PC-9 (cell line): ENCODE measurements at regions not wholly inside any gene's neighbourhood (a gene's known extent, or its start where the extent isn't known, plus 50 kb on each side); places are given as distances from the start of the nearest gene placed in this dataset.

ENCODE experiments used
- BruUV-seq: library from RNA; stranded (reverse); fragments of 400-500 nt; replicated peaks from 2 replicates; lab custom pipeline; 2021; lab: Mats Ljungman, UMichigan
- CTCF ChIA-PET: fragments of 300-600 bp; sonication (Branson Sonifier 250); formaldehyde crosslinking; loops from one replicate; lab custom pipeline; 2022; ENCODE audit warnings: antibody characterized with exemption; lab: Charles Lee
- POLR2A ChIA-PET: fragments of 300-600 bp; sonication (Branson Sonifier 250); formaldehyde crosslinking; loops from one replicate; lab custom pipeline; 2022; ENCODE audit warnings: antibody characterized with exemption; ENCODE audit not compliant: unreplicated experiment; lab: Charles Lee
- DNase-seq, 2 experiments: peaks; one replicate each; pipeline versions ENCODE4 v3.0.0 to v3.0.0-alpha.2; 2015 to 2022; ENCODE audit warnings: mixed read lengths in 1 of 2
- H2AFZ ChIP-seq: fragments of 200-600 bp; sonication (generic); 2 replicates; pipeline ENCODE4 v1.8.1; 2017; ENCODE audit warnings: antibody characterized with exemption
- H3F3A ChIP-seq: fragments of 200-600 bp; sonication (generic); 2 replicates; pipeline ENCODE4 v1.8.1; 2017; ENCODE audit warnings: antibody characterized with exemption, mild to moderate bottlenecking, low read depth; ENCODE audit not compliant: insufficient read depth
- H3K27ac ChIP-seq: fragments of 200-600 bp; sonication (generic); 2 replicates; pipeline ENCODE4 v1.6.1; 2016; ENCODE audit warnings: mixed run types
- H3K27me3 ChIP-seq: fragments of 200-600 bp; sonication (generic); 2 replicates; pipeline ENCODE4 v1.6.1; 2016; ENCODE audit warnings: low read depth, mixed run types; ENCODE audit not compliant: insufficient read depth
- H3K36me3 ChIP-seq: fragments of 200-600 bp; sonication (generic); 2 replicates; pipeline ENCODE4 v1.6.1; 2016; ENCODE audit warnings: low read depth, mixed run types
- H3K4me1 ChIP-seq: fragments of 200-600 bp; sonication (generic); replicated peaks from 2 replicates; pipeline ENCODE4 v1.6.1; 2016; ENCODE audit warnings: mixed run types; ENCODE audit not compliant: insufficient read depth
- H3K4me2 ChIP-seq: fragments of 200-600 bp; sonication (generic); 2 replicates; pipeline ENCODE4 v1.6.1; 2017; ENCODE audit warnings: mixed run types
- H3K4me3 ChIP-seq: fragments of 200-600 bp; sonication (generic); 2 replicates; pipeline ENCODE4 v1.6.1; 2016; ENCODE audit warnings: mixed run types
- H3K79me2 ChIP-seq: fragments of 200-600 bp; sonication (generic); 2 replicates; pipeline ENCODE4 v1.6.1; 2017; ENCODE audit warnings: low read depth, mixed run types
- H3K9me2 ChIP-seq: fragments of 200-600 bp; sonication (generic); 2 replicates; pipeline ENCODE4 v1.8.1; 2017; ENCODE audit warnings: mild to moderate bottlenecking; ENCODE audit not compliant: insufficient read depth
- H3K9me3 ChIP-seq: fragments of 200-600 bp; sonication (generic); 2 replicates; pipeline ENCODE4 v1.8.1; 2016; ENCODE audit warnings: low read depth; ENCODE audit not compliant: insufficient read depth
- H4K20me1 ChIP-seq: fragments of 200-600 bp; sonication (generic); 2 replicates; pipeline ENCODE4 v1.8.1; 2017; ENCODE audit not compliant: insufficient read depth
- CTCF ChIP-seq: fragments of 200-600 bp; sonication (generic); conservative IDR thresholded peaks from 2 replicates; pipeline ENCODE4 v1.6.1; 2017; ENCODE audit warnings: mixed run types, antibody characterized with exemption, mild to moderate bottlenecking, moderate library complexity
- EZH2 ChIP-seq: fragments of 200-600 bp; sonication (generic); IDR thresholded peaks from 2 replicates; pipeline ENCODE4 v1.8.0; 2017; ENCODE audit warnings: antibody characterized with exemption, low read depth
- intact Hi-C: fragments of 100-400 bp; cut with micrococcal nuclease; formaldehyde crosslinking; loops from one replicate; pipeline ENCODE4 v1.10.0; 2022; ENCODE audit not compliant: unreplicated experiment

- no peak overlapping the region for H3K4me3 ChIP-seq
- H3K4me2 ChIP-seq: no peak overlapping the region
- no peak for TF ChIP-seq CTCF
- TF ChIP-seq EZH2: no peak
- no peaks in the 10 kb centered on the region for H3F3A ChIP-seq
- no peaks in the 10 kb centered on the region for H3K79me2 ChIP-seq
- intact Hi-C loops: no loop called here
- H4K20me1 ChIP-seq: no peaks in the 10 kb centered on the region
- no peak overlapping the region for H3K27ac ChIP-seq
- H3K36me3 ChIP-seq: no peaks in the 10 kb centered on the region
- no peak overlapping the region for H2AFZ ChIP-seq
- no TSS peak for BruUV-seq
- ChIA-PET CTCF (no interaction called here), POLR2A (no interaction called here)
- no peaks in the 10 kb centered on the region for H3K4me1 ChIP-seq
- H3K9me2 ChIP-seq: no peaks in the 10 kb centered on the region
- DNase-seq: no peak
- H3K27me3 ChIP-seq: no peaks in the 10 kb centered on the region
- no peaks in the 10 kb centered on the region for H3K9me3 ChIP-seq
These were observed 755.1 kb upstream of the IGFBP7 start for GRCh38 chr4:57865264-57865663.

GRCh38 chr4:57854748-57855147 lies 744.6 kb upstream of the IGFBP7 start:
- Histone ChIP-seq H2AFZ (no peak overlapping the region), H3K4me1 (no peaks in the 10 kb centered on the region), H4K20me1 (no peaks in the 10 kb centered on the region), H3K27me3 (no peaks in the 10 kb centered on the region), H3K36me3 (no peaks in the 10 kb centered on the region), H3K27ac (no peak overlapping the region), H3K4me3 (no peak overlapping the region), H3K9me3 (no peaks in the 10 kb centered on the region), H3K79me2 (no peaks in the 10 kb centered on the region), H3K9me2 (no peaks in the 10 kb centered on the region), H3F3A (no peaks in the 10 kb centered on the region), H3K4me2 (no peak overlapping the region)
- ChIA-PET POLR2A (no interaction called here), CTCF (no interaction called here)
- DNase-seq: no peak
- TF ChIP-seq CTCF (no peak), EZH2 (no peak)
- no TSS peak for BruUV-seq
- intact Hi-C loops: no loop called here

DNA sequence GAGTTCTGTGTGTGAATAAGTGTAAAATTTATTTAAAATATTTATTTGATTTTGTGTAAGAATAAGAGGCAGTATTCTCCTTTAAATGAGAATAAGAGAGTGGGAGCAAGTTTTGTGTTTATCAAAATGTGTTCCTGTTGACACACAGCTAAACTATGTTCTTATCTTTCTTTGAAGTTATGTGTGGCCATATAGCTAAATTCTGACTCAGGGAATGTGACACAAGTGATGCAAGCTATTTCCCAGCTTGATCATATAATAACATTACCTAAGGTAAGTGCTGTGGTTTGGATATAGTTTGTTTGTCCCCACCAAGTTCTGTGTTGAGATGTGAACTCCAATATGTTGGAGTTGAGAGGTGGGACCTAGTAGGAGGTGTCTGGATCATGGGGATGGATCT lies 740.0 kb upstream of the IGFBP7 start:
- no peaks in the 10 kb centered on the region for H3K27me3 ChIP-seq
- no peaks in the 10 kb centered on the region for H3K79me2 ChIP-seq
- H3K36me3 ChIP-seq: no peaks in the 10 kb centered on the region
- no peaks in the 10 kb centered on the region for H4K20me1 ChIP-seq
- no peaks in the 10 kb centered on the region for H3F3A ChIP-seq
- no TSS peak for BruUV-seq
- DNase-seq: no peak
- ChIA-PET POLR2A (no interaction called here), CTCF (no interaction called here)
- no peak overlapping the region for H3K4me3 ChIP-seq
- H3K9me3 ChIP-seq: no peaks in the 10 kb centered on the region
- H3K4me1 ChIP-seq: no peaks in the 10 kb centered on the region
- intact Hi-C loops: no loop called here
- TF ChIP-seq CTCF (no peak), EZH2 (no peak)
- H3K27ac ChIP-seq: no peak overlapping the region
- no peak overlapping the region for H2AFZ ChIP-seq
- H3K4me2 ChIP-seq: no peak overlapping the region
- no peaks in the 10 kb centered on the region for H3K9me2 ChIP-seq
